SJSA1 (cell line): ENCODE measurements at regions not wholly inside any gene's neighbourhood (a gene's known extent, or its start where the extent isn't known, plus 50 kb on each side); places are given as distances from the start of the nearest gene placed in this dataset.

ENCODE experiments used
- DNase-seq, 2 experiments: peaks; one replicate each; pipeline ENCODE4 v3.0.0-alpha.2; 2015 to 2020; ENCODE audit warnings: low spot score in 2 of 2, low read depth in 1 of 2
- H3K27ac ChIP-seq: fragments of 250-450 bp; sonication (Bioruptor Pico); 2 replicates; pipeline ENCODE4 v1.5.1; 2020; ENCODE audit warnings: mild to moderate bottlenecking, moderate library complexity
- H3K27me3 ChIP-seq: fragments of 250-450 bp; sonication (Bioruptor Pico); replicated peaks from 2 replicates; pipeline ENCODE4 v1.5.1; 2020; ENCODE audit warnings: mild to moderate bottlenecking, moderate library complexity
- H3K36me3 ChIP-seq: fragments of 250-450 bp; sonication (Bioruptor Pico); 2 replicates; pipeline ENCODE4 v1.5.1; 2020; ENCODE audit warnings: mild to moderate bottlenecking
- H3K4me1 ChIP-seq: fragments of 250-450 bp; sonication (Bioruptor Pico); replicated peaks from 2 replicates; pipeline ENCODE4 v1.6.1; 2021; ENCODE audit warnings: mild to moderate bottlenecking
- H3K4me3 ChIP-seq: fragments of 250-450 bp; sonication (Bioruptor Pico); 2 replicates; pipeline ENCODE4 v1.5.1; 2020; ENCODE audit warnings: mild to moderate bottlenecking
- H3K9me3 ChIP-seq: fragments of 250-450 bp; sonication (Bioruptor Pico); replicated peaks from 2 replicates; pipeline ENCODE4 v1.5.1; 2020; ENCODE audit warnings: mild to moderate bottlenecking

- no peak for DNase-seq
- Histone ChIP-seq H3K36me3 (no peaks in the 10 kb centered on the region), H3K4me3 (no peak overlapping the region), H3K9me3 (no peaks in the 10 kb centered on the region), H3K27me3 (no peaks in the 10 kb centered on the region), H3K4me1 (no peaks in the 10 kb centered on the region), H3K27ac (no peak overlapping the region)
These were observed 76.7 kb upstream of the NECTIN1 start for GRCh38 chr11:119805663-119806062.

GRCh38 chr11:119804698-119805097 lies 75.7 kb upstream of the NECTIN1 start:
- no peak for DNase-seq
- Histone ChIP-seq H3K9me3 (no peaks in the 10 kb centered on the region), H3K27ac (no peak overlapping the region), H3K27me3 (no peaks in the 10 kb centered on the region), H3K4me1 (no peaks in the 10 kb centered on the region), H3K36me3 (no peaks in the 10 kb centered on the region), H3K4me3 (no peak overlapping the region)

DNA sequence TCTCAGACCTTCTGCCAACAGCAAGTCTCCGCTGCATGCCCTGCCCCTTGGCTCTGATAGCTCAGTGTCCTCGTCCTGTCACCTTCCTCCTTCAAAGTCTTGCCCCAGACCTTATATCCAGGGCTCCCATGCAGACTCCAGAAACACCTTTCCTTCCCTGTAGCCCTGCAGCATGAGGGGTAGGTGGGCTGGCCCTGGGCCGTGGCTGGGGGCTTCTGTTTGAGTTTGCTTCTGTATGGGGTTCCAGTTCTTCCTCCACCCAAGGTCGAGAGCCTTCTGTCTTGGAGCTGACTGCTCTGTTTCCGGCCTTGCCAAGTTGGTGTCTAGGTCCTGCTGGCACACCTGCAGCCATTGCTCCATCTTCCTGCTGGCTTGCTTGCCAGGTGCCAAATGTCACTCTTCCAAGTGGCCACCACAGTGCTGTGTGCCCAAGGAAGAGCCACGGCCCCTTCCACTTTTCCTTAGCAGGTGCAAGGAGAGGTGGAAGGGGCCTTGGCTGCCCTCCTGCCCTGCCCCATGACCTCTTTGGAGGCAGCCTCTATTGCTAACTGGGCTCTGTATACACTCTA lies 74.8 kb upstream of the NECTIN1 start:
- Histone ChIP-seq H3K27me3 (no peaks in the 10 kb centered on the region), H3K4me3 (no peak overlapping the region), H3K4me1 (no peaks in the 10 kb centered on the region), H3K9me3 (no peaks in the 10 kb centered on the region), H3K36me3 (no peaks in the 10 kb centered on the region), H3K27ac (no peak overlapping the region)
- no peak for DNase-seq

- Histone ChIP-seq H3K27ac (no peak overlapping the region), H3K4me3 (no peak overlapping the region), H3K27me3 (no peaks in the 10 kb centered on the region), H3K9me3 (no peaks in the 10 kb centered on the region), H3K36me3 (no peaks in the 10 kb centered on the region), H3K4me1 (no peaks in the 10 kb centered on the region)
- no peak for DNase-seq
These were observed 74.1 kb upstream of the NECTIN1 start for GRCh38 chr11:119803139-119803538.

DNA sequence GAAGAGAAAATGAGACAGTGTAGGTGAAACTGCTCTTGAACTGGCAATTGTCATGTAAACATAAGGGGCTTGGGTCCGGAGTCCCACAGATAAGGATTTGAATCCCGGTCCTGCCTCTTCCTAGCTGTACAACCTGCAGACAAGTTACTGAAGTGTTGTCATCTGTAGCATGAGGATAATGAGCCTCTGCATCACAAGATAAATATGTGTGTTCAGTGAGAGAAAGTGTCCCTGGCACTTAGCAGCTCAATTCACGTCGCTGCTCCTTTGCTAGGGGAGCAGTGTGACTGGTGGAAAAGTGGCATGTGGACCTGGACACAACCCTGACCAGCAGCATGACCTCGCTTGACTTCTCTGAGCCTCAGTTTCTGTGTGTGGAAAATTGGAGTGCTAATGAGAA lies 73.7 kb upstream of the NECTIN1 start:
- no peaks in the 10 kb centered on the region for H3K36me3 ChIP-seq
- H3K9me3 ChIP-seq, result no peaks in the 10 kb centered on the region
- H3K27ac ChIP-seq, result no peak overlapping the region
- no peak for DNase-seq
- no peak overlapping the region for H3K4me3 ChIP-seq
- no peaks in the 10 kb centered on the region for H3K27me3 ChIP-seq
- H3K4me1 ChIP-seq, result no peaks in the 10 kb centered on the region

DNA sequence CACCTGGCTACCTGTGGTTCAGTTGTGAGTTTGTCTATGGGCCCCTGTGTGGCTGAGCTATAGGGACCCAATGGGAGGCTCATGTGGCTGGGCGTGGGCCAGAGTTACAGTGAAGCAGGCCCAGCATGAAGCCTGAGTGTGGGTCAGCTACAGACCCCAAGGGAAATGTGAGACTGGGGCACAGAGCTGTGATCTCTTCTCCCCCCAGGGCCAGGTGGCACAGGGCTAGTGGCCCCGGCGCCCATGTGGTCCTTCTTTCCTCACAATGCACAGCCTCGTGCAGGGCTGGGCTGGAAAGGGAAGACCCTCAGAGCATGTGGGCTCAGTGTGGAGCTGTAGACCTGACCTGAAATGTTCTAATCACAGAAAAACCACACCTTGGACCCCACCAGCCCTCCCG lies 71.6 kb upstream of the NECTIN1 start:
- DNase-seq, result no peak
- Histone ChIP-seq H3K9me3 (no peaks in the 10 kb centered on the region), H3K36me3 (no peaks in the 10 kb centered on the region), H3K4me3 (no peak overlapping the region), H3K4me1 (peaks cover 3% of the 10 kb centered on the region), H3K27me3 (no peaks in the 10 kb centered on the region), H3K27ac (no peak overlapping the region)

DNA sequence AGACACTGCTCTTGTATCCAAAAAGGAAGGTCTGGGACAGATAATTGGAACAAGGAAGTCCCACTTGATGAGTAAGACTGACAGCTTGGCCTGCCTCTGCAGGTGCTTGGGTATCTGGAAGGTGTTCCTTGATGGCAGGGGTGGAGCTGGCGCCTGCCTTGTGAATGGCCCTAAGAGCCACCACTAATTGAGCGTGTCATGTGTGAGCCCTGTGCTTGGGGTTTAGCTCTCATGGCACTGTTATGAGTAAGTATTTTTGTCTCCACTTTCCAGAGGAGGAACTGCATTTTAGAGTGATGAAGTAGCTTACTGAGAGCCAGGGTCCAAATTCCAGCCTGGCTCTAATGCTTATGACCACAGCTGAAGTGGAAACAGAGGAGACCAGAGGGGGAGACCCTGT lies 71.2 kb upstream of the NECTIN1 start:
- peaks cover 8% of the 10 kb centered on the region for H3K4me1 ChIP-seq
- DNase-seq, result no peak
- H3K4me3 ChIP-seq, result no peak overlapping the region
- H3K36me3 ChIP-seq, result no peaks in the 10 kb centered on the region
- H3K27me3 ChIP-seq, result no peaks in the 10 kb centered on the region
- no peak overlapping the region for H3K27ac ChIP-seq
- H3K9me3 ChIP-seq, result no peaks in the 10 kb centered on the region

GRCh38 chr11:119798656-119799055 lies 69.7 kb upstream of the NECTIN1 start:
- Histone ChIP-seq H3K4me3 (no peak overlapping the region), H3K36me3 (no peaks in the 10 kb centered on the region), H3K9me3 (no peaks in the 10 kb centered on the region), H3K4me1 (peaks cover 15% of the 10 kb centered on the region), H3K27ac (no peak overlapping the region), H3K27me3 (no peaks in the 10 kb centered on the region)
- DNase-seq, result no peak

GRCh38 chr11:119797736-119798135 lies 68.7 kb upstream of the NECTIN1 start:
- Histone ChIP-seq H3K36me3 (no peaks in the 10 kb centered on the region), H3K27me3 (no peaks in the 10 kb centered on the region), H3K27ac (no peak overlapping the region), H3K4me3 (no peak overlapping the region), H3K4me1 (peaks cover 24% of the 10 kb centered on the region), H3K9me3 (no peaks in the 10 kb centered on the region)
- DNase-seq, result no peak

DNA sequence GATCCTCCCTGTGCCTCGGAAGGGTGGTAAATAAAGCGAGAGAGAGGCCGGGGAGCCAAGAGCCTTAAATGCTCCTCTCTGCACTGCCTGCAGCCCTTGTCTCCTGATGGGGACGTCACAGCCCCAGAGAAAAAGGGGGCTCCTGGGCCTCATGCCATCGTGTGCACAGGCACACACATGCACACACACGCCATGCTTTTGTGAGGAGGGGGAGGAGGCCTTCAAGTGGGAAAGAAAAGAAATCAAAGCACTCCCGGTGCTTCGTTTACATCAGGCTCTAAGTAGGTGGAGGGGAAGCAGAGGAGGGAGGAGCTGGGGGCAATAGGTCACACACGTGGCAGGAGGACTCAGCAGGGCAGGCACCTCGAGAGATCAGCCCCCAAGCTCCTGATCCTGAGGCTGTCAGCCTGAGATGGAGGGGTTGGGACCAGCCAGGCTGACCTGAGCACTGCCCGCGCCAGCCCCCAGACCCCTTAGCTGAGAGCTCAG lies 68.2 kb upstream of the NECTIN1 start:
- DNase-seq, result no peak

DNA sequence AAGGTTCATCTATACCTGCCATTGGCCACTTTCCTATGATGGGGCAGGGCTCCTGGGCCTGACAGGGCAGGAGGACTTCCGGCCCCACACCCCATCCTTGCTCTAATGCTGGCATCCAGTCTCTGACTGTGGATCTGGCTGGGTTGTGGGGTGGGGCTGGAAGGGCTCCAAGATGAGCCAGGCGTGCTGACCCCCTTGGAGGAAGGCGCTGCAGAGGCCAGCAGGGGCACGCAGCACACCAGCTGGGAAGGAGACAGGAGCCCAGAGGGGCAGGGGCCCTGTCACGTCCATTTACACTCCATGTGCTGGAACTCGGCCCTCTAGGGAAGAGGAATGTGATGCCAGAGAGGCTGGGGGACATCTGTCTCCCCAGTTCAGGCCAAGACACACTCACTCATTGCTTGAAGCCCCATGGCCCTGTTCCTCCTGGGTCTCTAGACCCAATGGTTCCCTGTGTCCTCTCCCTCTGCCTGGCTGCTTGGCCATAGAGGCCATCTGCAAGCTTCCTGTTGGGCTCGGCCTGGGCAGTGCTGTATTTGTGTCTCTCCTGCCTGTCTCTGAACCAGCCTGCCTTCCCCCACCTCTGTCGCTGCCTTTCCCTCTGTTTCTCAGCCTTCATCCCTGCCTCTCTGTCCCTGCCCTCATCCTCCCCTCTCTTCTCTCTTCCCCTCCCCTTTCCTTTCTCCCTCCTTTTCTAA lies 67.5 kb upstream of the NECTIN1 start:
- no peaks in the 10 kb centered on the region for H3K27me3 ChIP-seq
- H3K36me3 ChIP-seq, result no peaks in the 10 kb centered on the region
- no peaks in the 10 kb centered on the region for H3K9me3 ChIP-seq
- H3K4me1 ChIP-seq, result peaks cover 34% of the 10 kb centered on the region
- no peak overlapping the region for H3K4me3 ChIP-seq
- DNase-seq, result no peak
- no peak overlapping the region for H3K27ac ChIP-seq

More for the DNA sequence above, 68.2 kb upstream of the NECTIN1 start:
- Histone ChIP-seq H3K36me3 (no peaks in the 10 kb centered on the region), H3K9me3 (no peaks in the 10 kb centered on the region), H3K27me3 (no peaks in the 10 kb centered on the region), H3K27ac (no peak overlapping the region), H3K4me1 (peaks cover 29% of the 10 kb centered on the region), H3K4me3 (no peak overlapping the region)

GRCh38 chr11:119795690-119796089 lies 66.7 kb upstream of the NECTIN1 start:
- no peak overlapping the region for H3K4me3 ChIP-seq
- no peaks in the 10 kb centered on the region for H3K36me3 ChIP-seq
- no peak for DNase-seq
- H3K4me1 ChIP-seq, result peaks cover 42% of the 10 kb centered on the region
- H3K27ac ChIP-seq, result no peak overlapping the region
- H3K9me3 ChIP-seq, result no peaks in the 10 kb centered on the region
- H3K27me3 ChIP-seq, result no peaks in the 10 kb centered on the region

GRCh38 chr11:119795231-119795630 lies 66.2 kb upstream of the NECTIN1 start:
- no peak overlapping the region for H3K4me3 ChIP-seq
- peak; percentile 25 to 53 for DNase-seq
- no peaks in the 10 kb centered on the region for H3K9me3 ChIP-seq
- peaks cover 47% of the 10 kb centered on the region for H3K4me1 ChIP-seq
- H3K36me3 ChIP-seq, result no peaks in the 10 kb centered on the region
- no peak overlapping the region for H3K27ac ChIP-seq
- no peaks in the 10 kb centered on the region for H3K27me3 ChIP-seq

- DNase-seq, result no peak
- Histone ChIP-seq H3K27me3 (no peaks in the 10 kb centered on the region), H3K4me1 (peaks cover 47% of the 10 kb centered on the region), H3K4me3 (no peak overlapping the region), H3K36me3 (no peaks in the 10 kb centered on the region), H3K27ac (no peak overlapping the region), H3K9me3 (no peaks in the 10 kb centered on the region)
These were observed 65.8 kb upstream of the NECTIN1 start for GRCh38 chr11:119794756-119795155.
